HG02678 (cell line): ENCODE measurements at regions not wholly inside any gene's neighbourhood (a gene's known extent, or its start where the extent isn't known, plus 50 kb on each side); places are given as distances from the start of the nearest gene placed in this dataset.

Source experiments
- ATAC-seq: cut with Tn5 transposase; IDR thresholded peaks from one replicate; pipeline ENCODE4 v1.9.1; 2021; ENCODE audit warnings: mild to moderate bottlenecking, moderate library complexity; ENCODE audit not compliant: unreplicated experiment

DNA sequence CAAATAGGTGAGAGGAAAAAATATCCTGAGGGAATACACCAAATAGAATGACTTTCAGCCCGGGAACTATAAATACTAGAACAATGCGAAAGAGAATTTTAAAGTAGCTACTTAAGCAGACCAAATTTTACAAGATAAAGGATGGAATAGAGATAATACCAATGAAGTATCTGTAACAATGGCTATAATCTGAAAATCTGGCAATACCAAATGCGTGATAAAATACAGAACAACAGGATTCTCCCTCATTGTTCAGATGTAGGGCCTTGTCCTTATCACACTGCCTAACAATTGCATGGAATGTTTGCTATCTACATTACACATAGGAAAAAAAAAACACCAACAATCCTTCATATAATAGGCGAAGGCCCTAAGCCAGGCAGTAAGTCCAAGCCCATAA is 815.4 kb upstream of the MDGA2 start:
- ATAC-seq, result no peak

DNA sequence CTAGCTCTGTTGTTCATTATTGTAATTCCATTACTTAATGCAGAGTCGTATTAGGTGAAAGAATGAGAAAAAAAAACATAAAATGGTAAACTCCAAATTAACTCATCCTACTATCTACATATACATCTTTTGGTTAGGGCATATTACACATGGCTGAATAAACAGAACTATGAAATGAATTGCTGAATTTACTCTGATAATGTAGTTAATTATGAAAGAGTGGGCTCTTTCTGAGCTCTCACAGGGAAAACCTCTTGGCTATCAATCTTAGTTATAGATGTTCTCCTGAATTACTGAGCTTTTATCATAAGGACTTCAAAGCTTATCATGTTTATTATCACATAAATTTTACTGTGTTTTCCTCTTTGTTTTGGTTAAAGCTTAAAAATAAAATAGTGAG is 798.5 kb upstream of the MDGA2 start:
- no peak for ATAC-seq

DNA sequence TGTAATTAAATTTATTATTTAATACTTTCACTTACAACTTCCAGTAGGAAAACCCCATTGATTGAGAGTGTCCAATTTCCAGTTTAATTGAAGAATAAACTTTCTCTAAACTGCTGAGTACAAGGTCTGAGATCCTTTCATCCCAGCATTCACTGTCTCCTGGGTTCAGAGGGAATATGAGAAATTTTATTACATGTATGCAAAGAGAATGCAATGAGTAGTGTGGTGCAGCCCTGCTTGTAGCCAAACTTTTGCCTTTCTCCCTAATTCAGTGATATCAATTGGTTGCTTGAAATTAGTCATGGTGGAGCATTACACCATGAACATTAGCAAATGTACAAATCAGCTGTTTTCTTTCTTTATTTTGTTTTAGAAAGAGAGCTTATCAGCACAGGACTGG is 780.6 kb upstream of the MDGA2 start:
- no peak for ATAC-seq

DNA sequence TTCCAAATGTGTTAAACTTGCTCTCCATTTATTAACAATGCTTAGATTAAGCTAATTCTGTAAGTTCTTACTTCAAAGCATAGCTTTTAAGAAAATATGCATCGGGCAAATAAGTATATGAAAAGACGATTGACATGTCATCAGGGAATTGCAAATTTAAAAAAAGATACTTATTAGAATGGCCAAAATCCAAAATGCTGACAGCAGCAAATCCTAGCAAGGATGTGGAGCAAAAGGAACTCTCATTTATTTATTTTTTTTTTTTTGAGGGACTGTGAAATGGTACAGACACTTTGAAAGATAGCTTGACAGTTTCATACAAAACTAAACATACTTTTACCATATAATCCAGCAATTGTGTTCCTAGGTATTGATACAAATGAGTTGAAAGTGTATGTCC is 779.5 kb upstream of the MDGA2 start:
- no peak for ATAC-seq

DNA sequence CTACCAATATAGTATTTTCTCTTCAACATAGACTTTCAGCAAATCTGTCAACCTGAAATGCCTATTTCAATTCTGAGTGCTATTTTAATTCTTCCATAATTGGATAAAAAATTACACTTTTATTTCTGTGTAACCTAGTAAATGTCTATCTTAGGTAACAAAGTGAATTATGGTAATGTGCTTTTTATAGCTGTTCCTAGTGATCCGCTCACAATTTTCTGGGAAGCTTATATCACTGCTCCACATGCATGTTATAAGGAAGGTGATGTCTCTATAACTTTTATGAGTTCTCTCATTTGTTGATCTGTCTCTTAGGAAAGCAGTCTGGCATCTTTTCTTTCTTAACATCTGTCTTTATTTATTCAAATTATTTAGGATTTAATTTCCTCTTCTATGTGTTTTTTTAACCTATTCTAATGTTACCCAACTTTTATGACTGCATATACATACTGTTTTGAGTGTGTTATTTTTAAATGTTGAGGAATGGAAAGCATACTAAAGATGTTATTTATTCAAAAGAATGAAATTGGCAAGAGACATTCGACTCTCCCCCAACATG is 777.1 kb upstream of the MDGA2 start:
- ATAC-seq, result no peak

DNA sequence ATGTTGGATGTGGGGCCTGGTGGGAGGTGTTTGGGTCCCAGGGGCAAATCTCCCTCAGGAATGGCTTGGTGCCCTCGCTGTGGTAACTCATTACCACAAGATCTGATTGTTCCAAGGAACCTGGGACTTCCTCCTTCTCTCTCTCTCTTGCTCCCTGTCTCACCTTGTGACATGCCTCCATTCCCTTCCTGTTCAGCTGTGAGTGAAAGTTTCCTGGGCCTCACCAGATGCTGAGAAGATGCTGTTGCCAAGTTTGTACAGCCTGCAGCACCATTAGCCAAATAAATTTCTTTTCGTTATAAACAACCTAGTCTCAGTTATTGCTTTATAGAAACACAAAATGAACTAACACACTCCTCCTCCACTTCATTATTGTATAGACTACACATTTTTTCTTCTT is 759.8 kb upstream of the MDGA2 start:
- ATAC-seq, result no peak

DNA sequence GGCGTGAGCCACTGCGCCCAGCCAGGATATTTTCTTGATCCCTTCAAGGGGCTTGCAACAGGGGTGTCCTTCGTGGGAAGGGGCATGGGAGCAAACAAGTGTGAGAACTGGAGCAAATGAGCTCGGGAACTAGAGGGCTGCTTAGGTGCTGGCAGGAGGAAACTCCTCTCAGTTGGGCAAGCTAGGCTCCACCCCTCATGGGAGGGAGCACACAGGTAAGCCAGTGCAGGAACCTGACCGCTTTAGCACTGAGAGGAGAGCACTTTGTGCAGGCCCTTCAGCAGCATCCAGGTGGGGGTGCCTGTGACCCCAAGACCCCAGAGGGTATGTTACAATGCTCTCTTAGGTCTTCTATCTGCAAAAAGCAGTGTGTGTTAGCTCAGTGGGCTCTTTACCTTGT is 755.4 kb upstream of the MDGA2 start:
- ATAC-seq, result no peak

DNA sequence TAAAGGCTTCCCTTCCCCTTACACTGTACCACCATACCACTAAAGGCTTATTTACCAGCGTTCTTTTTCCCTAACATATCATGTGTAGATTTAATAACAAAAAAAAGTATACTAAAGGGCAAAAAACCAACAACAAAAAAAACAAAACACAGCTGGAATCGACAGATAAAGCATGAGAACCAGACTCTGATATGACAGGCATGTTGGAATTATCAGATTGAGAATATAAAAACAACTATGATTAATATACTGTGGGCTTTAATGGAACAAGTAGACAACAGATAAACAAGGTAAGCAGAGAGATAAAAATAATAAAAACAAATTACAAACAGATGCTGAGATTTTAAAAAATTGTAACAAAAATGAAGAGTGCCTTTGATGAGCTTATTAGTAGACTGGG is 754.1 kb upstream of the MDGA2 start:
- ATAC-seq, result no peak

DNA sequence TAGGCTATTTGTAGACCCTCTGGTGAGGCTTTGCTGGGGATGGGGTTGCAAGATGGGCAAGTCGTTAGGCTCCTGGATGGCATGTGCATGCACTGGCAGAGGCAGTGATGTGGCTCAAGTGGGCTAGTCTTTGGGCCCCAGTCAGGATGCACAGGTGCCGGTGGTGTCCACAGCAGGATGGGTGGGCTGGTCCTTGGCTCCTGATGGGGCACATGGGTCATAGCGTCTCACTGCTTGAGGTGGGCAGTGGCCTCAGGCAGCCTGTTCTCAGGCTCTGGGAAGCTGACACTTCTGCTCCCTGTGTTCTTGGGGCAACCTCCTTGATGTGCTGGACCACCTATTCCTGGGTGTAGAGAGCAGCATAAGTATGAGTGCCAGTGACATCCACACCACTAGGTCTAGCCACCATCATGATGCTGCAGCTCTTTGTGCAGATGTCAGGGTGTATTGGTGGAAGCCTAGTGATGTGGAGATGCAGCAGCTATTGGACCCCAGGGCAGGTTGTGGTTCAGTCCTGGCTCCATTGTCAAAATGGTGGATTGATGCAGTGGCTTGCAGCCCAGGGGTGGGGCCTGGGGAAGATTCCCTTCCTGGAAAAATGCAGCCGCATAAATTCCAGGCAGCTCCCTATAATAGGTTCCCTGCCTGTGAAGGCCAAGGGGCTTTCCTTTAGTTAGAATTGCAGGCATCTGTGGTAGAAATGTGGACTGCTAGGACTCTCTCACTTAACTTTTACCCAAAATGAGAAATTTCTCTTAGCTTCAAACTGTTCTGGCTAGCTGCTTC is 742.5 kb upstream of the MDGA2 start:
- no peak for ATAC-seq

DNA sequence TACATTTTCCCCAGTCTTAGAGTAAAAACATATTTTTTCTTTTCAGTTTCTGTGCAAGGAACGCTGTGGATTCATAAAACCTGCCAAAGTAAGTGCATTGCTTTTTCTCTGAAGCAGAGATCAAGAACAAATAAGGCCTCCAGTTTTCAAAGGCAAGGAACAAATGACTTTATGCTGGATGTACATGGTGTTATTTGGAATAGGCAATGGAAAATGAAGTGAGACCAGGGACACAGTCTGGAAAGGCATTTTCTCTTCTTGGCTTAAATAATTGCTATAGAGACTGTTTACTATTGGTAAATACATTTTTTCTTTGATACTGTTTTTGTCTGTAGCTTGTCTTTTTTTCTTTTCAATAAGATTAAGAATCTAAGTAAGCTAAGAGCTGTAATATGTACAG is 725.9 kb upstream of the MDGA2 start:
- no peak for ATAC-seq

DNA sequence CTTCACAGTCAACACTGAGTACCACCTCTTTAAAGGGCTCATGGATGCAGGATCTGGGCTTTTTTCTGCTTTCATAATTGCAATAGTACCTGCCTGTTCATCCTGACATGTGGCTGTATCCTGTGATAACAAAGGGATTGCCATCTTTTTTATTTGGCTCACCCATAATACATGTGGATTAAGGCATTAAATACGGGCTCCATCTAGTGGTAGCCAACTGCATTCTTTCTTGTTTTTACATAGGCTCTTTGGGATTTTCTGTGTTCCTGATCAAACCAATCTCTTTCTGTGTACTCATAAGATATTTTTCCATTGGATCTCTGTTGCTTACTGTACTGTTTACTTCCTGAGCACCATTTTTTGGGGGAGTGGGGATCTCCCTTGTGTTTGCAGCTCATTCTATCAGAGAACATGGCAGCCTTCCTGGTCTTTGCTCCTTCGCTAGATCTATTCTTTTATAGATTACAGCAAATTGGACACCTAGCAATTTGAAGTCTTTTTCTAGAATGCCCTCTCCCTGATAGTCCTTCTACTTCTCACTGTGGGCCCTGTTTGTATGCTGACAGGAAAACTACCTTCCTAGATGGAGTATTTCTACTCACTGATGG is 723.4 kb upstream of the MDGA2 start:
- ATAC-seq, result peak; percentile 62

DNA sequence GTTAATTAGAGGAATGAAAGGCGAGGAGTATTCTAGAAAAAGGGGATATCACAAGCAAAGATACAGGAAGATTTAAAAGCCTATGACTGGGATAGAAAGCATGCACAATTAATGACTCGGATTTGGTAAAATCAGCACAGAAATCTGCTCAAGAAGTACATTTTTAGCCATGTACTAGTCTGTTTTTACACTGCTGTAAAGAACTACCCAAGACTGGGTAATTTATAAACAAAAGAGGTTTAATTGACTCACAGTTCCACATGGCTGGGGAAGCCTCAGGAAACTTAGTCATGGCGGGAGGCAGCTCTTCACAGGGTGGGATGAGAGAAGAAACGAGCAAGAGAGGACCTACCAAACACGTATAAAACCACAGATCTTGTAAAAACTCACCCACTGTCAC is 716.3 kb upstream of the MDGA2 start:
- no peak for ATAC-seq

DNA sequence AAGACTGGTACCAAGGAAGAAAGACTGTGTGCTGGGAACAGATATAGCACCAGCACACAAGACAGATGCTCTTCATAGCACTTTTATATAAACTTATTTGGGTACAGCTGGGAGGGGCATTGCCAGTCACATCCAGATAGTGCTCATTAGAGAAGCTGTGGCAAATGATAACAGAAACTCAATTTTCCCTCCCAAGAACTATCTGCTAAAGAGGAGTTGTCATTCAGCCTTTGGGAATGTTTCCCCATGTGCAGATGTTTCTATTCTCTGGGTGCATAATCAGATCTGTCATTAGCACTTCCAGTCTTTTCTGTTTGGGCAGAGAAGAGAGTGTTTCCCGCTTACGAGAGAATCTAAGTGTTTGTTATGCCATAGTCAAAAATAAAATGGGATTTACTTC is 714.9 kb upstream of the MDGA2 start:
- no peak for ATAC-seq

DNA sequence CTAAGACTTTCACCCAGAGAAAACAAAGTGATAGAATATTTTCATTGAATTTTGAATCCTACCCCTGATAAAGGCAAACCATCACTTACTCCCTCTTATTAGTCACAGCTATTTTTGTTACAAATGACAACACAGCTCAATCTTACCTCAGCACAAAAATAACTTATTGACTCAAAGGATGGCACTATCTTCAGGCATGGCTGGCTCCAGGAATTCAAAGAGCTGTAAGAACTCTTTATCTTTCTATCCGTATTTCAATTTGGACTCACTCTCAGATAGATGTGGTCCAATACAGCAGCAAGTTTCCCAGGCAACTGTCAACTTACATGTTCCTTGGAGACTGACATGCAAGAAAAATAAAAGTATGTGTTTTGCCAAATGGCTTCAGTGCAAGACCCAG is 709.4 kb upstream of the MDGA2 start:
- no peak for ATAC-seq

DNA sequence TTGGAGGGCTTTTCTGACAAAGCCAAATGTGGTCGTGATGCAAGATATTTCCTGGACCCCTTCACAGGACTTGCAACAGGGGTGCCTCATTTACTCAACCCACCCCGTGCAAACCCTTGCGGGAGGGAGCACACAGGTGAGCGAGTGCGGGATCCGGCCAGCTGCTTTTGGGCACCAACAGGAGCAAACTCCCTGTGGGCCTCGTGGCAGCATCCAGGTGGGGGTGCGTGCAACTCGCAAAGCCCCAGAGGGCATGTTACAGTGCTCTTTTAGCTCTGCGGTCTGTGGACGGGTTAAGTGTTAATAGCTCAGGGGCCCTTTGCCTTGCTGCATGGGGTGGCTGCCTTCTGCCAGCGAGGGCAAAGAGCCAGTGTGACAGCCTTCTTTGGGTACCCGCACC is 707.6 kb upstream of the MDGA2 start:
- no peak for ATAC-seq

DNA sequence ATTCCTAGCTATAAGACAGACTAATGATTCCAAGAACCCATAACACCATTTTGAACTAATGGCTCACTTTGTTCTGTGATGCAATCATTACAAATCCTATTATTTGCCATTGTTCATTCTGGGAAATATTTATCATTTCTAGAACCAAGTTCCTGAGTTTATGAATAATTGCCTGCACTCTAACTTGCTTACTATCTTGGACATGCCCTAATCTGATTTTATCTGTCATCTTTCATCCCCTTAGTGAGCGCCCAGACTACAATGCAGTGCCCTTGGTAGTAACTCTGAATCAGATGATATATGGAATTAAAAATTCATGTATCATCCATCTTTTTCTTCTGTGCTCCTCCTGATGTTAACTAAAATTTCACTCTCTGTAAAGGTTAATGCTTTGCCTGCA is 703.1 kb upstream of the MDGA2 start:
- no peak for ATAC-seq

DNA sequence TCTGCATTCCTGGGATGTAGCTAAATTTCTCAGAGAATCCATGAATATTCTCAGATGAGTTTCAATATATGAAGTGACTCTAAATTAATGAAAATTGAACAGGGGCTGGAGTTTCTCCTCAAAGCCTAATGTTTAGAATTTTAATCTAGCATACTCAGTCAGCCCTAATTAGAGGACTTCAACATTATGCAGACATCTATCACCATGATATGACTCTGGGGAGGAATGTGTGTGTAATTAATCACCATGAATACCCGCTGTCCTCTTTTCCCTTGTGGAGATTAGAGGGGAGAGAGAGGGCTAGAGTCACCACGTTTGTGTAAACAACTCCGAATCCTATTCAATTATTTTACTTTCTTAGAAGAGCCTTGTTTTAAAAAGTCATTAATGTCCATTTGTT is 698.6 kb upstream of the MDGA2 start:
- no peak for ATAC-seq

DNA sequence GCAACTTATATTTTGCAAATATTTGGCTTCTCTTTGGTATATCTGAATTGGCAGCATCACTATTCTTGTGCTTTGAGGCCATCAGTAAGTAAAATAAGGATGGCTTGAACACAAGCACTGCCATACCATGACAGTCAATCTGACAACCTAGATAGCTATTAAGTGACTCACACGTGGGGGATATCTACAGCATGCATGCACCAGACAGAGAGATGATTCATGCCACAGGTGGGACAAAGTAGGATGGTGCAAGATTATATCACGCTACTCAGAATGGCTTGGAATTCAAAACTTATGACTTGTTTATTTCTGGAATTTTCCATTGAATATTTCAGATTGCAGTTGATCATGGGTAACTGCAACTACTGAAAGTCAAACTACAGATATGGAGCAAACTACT is 675.6 kb upstream of the MDGA2 start:
- no peak for ATAC-seq

DNA sequence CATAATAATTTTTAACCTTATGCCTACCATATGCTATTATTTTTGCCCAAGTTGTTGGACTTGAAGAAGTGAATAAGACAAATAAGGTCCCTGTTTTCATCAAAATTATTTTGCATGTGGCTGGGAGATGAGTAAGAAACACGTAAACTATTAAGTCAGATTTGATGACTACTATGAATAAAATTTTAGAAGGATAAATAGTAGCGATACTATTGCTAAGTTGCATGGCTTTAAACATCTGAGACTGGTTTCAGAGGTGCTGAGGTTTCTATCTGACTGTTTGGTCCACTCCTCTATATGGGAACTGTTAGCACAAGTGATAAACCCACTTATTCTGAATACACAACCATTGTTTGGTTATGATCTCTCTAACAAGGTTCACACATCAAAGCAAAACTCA is 674.3 kb upstream of the MDGA2 start:
- ATAC-seq, result no peak

DNA sequence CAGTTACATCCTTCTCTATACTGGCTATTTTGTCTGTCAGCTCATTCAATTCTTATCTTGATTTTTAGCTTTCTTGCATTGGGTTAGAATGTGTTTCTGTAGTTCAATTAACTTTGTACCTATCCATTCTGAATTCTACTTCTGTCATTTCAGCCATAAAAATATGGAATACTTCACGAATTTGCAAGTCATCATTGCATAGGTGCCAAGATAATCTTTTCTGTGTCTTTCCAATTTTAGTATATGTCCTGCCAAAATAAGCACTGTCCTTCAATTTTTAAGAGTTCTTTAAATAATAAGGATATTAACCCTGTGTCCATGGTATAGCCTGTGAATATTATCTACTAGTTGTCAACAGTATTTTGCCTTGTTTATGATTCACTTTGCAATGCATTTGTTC is 665.7 kb upstream of the MDGA2 start:
- ATAC-seq, result no peak

DNA sequence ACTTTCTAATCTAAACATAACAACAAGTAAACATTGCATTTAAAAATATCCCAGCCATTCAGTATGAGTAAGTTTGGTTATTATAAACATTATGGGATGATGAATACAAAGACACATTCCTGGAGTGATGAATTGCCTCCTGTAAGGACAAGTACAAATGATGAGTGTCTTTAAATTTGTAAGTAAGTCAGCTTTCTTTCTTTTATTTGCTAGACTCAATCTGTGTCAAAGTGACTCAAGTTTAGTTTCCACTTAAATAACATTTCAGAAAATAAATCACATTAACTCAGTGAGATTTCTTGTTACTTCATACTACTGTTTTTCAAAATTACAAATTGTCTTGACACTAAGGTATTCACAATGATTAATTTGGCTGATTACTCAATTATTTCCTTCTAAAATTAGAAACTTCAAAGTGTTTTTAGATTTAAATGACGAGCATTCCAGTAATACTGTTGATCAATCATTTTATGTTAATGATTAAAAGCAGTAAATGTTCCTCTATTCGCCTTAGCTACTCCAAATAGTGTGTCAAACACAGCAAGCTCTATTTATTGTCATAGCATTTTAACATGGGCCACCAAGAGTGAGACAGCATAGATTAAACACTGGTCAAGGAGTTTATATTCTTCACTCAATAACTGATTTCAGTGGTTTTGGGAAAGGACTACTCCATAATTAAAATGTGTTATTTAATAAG is 658.0 kb upstream of the MDGA2 start:
- ATAC-seq, result no peak

DNA sequence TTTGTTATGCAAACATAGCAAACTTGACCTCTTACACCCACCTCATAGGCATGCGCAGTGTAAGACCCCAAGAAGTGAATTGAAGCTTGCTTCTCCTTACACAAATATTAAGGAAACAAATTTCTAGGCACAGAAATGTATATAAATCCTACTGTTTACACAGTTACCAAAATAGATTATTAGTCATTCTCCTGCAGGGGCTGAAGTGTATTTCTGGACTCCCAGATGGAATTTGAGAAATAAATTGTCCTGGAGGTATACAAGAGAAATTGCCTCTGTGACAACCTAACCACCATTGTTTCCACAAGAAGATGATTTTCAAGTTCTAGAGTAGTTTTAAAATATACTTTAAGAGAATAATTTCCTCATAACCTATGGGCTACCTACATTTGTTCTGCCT is 656.0 kb upstream of the MDGA2 start:
- ATAC-seq, result no peak
